Esophagus muscularis mucosa (tissue), 4 donors: ENCODE measurements at regions not wholly inside any gene's neighbourhood (a gene's known extent, or its start where the extent isn't known, plus 50 kb on each side); places are given as distances from the start of the nearest gene placed in this dataset.

Source experiments
- DNase-seq: peaks from one replicate; pipeline ENCODE4 v3.0.0-alpha.2; 2017; ENCODE audit errors: extremely low spot score
- H3K27ac ChIP-seq, 4 donors: fragments of 200-600 bp; sonication (generic); replicated peaks in 1 of 4; 1 replicate in 3 of 4; 2 replicates in 1 of 4; pipeline ENCODE4 v1.5.1; 2016 to 2019; ENCODE audit warnings: mild to moderate bottlenecking in 1 of 4
- H3K27me3 ChIP-seq, 4 donors: fragments of 200-600 bp; sonication (generic); one replicate each; pipeline versions ENCODE4 v1.5.1 to v1.6.0; 2016 to 2019
- H3K36me3 ChIP-seq, 4 donors: fragments of 200-600 bp; sonication (generic); one replicate each; pipeline ENCODE4 v1.5.1; 2016 to 2019
- H3K4me1 ChIP-seq, 4 donors: fragments of 200-600 bp; sonication (generic); one replicate each; pipeline ENCODE4 v1.5.1; 2016 to 2019
- H3K4me3 ChIP-seq, 4 donors: fragments of 200-600 bp; sonication (generic); 1 replicate in 2 of 4; 2 replicates in 2 of 4; pipeline ENCODE4 v1.5.1; 2016 to 2019; ENCODE audit warnings: mild to moderate bottlenecking in 4 of 4, moderate library complexity in 1 of 4
- H3K9me3 ChIP-seq, 4 donors: fragments of 200-600 bp; sonication (generic); 1 replicate in 3 of 4; 2 replicates in 1 of 4; pipeline ENCODE4 v1.5.1; 2016 to 2019
- EP300 ChIP-seq: sonication (generic); formaldehyde crosslinking; IDR thresholded peaks from one replicate; pipeline ENCODE4 v1.6.1; 2017; ENCODE audit warnings: antibody characterized with exemption
- POLR2A ChIP-seq: fragments of 450-650 bp; IDR thresholded peaks from one replicate; pipeline ENCODE4 v1.6.1; 2017; ENCODE audit warnings: antibody characterized with exemption, moderate library complexity, mild to moderate bottlenecking, low read depth
- POLR2AphosphoS5 ChIP-seq, 2 donors: sonication (generic); formaldehyde crosslinking; IDR thresholded peaks; one replicate each; pipeline ENCODE4 v1.6.1; 2017; ENCODE audit warnings: antibody characterized with exemption in 2 of 2
- WGBS: methylation state at CpG from one replicate; pipeline ENCODE4 v1.1.5; 2018; 5-methylcytosine and 5-hydroxymethylcytosine counted together
- intact Hi-C: fragments of 100-400 bp; cut with DNase I; formaldehyde crosslinking; loops from one replicate; pipeline ENCODE4 v1.15.1; 2023
- TF ChIP-seq, protein P1 (sequence below), 3 experiments: fragments of 200-600 bp in 2 of 3; fragments of 450-650 bp in 1 of 3; sonication (generic) in 2 of 3; IDR thresholded peaks; one replicate each; pipeline ENCODE4 v1.5.1; 2017 to 2019; ENCODE audit warnings: antibody characterized with exemption in 3 of 3, mild to moderate bottlenecking in 2 of 3, moderate library complexity in 1 of 3

DNA sequence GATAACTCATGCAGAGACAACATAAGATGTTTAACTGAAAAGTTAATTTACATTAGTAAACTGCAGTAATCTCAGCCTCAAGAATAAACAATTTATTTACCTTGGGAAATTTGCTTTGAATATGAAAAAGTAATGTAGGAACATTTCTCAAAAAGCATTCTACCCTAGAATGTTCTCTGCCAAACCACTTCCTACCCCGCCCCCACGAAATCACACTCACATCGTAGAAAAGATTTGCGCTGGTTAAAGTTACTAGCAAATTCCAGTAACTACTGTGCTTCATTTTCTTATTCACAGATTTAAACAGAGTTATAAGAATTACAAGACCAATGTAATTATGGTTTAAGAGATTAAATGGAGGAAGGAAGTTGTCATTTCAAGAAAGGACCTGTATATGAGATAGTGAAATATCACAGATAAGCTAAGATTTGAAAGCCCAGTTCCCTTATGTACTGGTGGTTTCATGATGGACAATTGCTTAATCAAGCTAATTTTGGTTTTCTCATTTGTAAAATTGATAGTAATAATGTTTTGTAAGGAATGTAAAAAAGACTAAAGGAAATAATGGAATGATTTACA is 175.4 kb downstream of the GNAI1 start:
- WGBS = 83% methylated on average over 4 of the region's 4 CpGs
- Histone ChIP-seq H3K36me3 (no peaks in the 10 kb centered on the region), H3K4me3 (no peak overlapping the region), H3K4me1 (peaks cover 6 to 49% (median 30%) of the 10 kb centered on the region in 4 donors), H3K27ac (peak overlapping the region in 1 of 4 donors; percentile 45), H3K27me3 (no peaks in the 10 kb centered on the region), H3K9me3 (no peaks in the 10 kb centered on the region)
- intact Hi-C loops = loop anchor here (5.0 kb wide), 1 partner anchor 62 kb away; no protein-coding TSS in a partner anchor
- no peak for DNase-seq
- TF ChIP-seq, protein P1, sequence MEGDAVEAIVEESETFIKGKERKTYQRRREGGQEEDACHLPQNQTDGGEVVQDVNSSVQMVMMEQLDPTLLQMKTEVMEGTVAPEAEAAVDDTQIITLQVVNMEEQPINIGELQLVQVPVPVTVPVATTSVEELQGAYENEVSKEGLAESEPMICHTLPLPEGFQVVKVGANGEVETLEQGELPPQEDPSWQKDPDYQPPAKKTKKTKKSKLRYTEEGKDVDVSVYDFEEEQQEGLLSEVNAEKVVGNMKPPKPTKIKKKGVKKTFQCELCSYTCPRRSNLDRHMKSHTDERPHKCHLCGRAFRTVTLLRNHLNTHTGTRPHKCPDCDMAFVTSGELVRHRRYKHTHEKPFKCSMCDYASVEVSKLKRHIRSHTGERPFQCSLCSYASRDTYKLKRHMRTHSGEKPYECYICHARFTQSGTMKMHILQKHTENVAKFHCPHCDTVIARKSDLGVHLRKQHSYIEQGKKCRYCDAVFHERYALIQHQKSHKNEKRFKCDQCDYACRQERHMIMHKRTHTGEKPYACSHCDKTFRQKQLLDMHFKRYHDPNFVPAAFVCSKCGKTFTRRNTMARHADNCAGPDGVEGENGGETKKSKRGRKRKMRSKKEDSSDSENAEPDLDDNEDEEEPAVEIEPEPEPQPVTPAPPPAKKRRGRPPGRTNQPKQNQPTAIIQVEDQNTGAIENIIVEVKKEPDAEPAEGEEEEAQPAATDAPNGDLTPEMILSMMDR (IDR thresholded peaks at IDR 0.05) = no peak
- TF ChIP-seq POLR2A (no peak), EP300 (no peak), POLR2AphosphoS5 (IDR thresholded peaks at IDR 0.05) (no peak)

DNA sequence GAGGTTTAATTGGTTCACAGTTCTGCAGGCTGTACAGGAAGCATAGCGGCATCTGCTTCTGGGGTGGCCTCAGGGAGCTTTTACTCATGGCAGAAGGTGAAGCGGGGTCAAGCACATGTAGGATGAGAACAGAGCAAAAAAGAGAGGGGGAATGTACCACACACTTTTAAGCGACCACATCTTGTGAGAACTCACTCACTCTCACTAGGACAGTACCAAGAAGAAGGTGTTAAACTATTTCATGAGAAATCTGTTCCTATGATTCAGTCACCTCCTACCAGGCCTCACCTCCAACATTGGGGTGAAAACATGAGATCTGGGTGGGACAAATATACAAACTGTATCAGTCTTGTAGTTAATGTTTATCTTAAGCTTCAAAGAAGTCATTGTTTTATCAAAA is 174.7 kb downstream of the GNAI1 start:
- Histone ChIP-seq H3K27me3 (no peaks in the 10 kb centered on the region), H3K4me3 (no peak overlapping the region)
- WGBS = 89% methylated on average over 3 of the region's 3 CpGs

DNA sequence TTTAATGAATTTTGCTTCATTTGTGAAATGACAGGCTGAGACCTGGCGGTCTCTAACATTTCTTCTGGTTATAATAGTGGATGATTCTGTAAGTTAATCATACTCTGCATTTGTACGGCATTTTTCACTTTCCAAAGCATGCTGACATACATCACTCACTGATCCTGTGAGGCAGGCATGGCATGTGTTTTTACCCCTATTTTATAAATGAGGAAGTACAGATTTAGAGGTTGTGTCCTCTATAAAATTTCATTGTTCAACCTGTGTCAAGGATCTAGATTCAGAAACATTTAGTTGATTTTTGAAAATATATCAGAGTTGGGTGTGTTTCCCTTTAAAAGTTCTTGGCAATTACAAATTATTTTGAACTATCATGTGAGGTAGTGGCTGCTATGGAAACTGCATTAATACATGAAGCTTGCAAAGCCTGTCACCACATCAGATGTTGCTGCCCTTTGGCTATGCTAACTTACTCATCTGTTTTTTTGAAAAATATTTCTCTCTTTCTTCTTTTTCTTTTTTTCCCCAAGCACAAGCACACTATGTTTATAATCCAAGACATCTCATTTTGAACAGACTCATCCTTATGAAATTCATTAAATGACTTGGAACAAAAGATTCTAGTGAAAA is 172.7 kb downstream of the GNAI1 start:
- Histone ChIP-seq H3K9me3 (no peaks in the 10 kb centered on the region), H3K4me3 (no peak overlapping the region), H3K27me3 (no peaks in the 10 kb centered on the region), H3K36me3 (no peaks in the 10 kb centered on the region), H3K4me1 (peaks cover 2 to 33% (median 22%) of the 10 kb centered on the region in 4 donors), H3K27ac (peak overlapping the region in 3 of 4 donors; percentile 19 to 34 (median 33))
- intact Hi-C loops = no loop called here
- TF ChIP-seq POLR2A (no peak), POLR2AphosphoS5 (IDR thresholded peaks at IDR 0.05) (no peak), EP300 (no peak)
- TF ChIP-seq, protein P1 (IDR thresholded peaks at IDR 0.05) = no peak
- DNase-seq = no peak
- 96% methylated on average over 2 of the region's 2 CpGs for WGBS

More for the DNA sequence above, 174.7 kb downstream of the GNAI1 start:
- Histone ChIP-seq H3K27ac (no peak overlapping the region), H3K36me3 (no peaks in the 10 kb centered on the region), H3K9me3 (no peaks in the 10 kb centered on the region), H3K4me1 (peaks cover 6 to 49% (median 30%) of the 10 kb centered on the region in 4 donors)
- intact Hi-C loops = no loop called here
- TF ChIP-seq POLR2A (no peak), EP300 (no peak), POLR2AphosphoS5 (IDR thresholded peaks at IDR 0.05) (no peak)
- TF ChIP-seq, protein P1 (IDR thresholded peaks at IDR 0.05) = no peak
- no peak for DNase-seq

DNA sequence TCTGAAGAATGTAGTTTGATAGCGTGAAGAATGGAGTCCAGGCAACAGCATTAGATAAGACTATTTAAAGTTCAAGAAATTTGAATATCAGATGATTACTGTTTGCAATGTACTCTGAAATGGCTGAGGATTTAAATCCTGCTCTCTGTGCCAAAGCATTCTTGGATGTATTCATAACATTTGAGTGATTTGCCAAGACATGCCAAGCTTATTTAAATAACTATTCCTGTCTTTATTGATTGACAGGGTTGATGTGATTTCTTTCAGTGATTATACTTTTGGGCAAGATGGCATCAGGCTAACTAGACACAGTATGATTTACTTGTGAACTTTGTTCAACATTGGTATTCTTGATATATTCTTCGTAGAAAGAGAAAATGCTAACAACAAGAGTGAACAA is 168.7 kb downstream of the GNAI1 start:
- Histone ChIP-seq H3K9me3 (no peaks in the 10 kb centered on the region), H3K4me3 (no peak overlapping the region), H3K36me3 (no peaks in the 10 kb centered on the region), H3K27ac (no peak overlapping the region), H3K27me3 (no peaks in the 10 kb centered on the region), H3K4me1 (peaks cover 0 to 14% (median 5%) of the 10 kb centered on the region in 4 donors)
- intact Hi-C loops = no loop called here
- 93% methylated on average over 2 of the region's 2 CpGs for WGBS
- TF ChIP-seq POLR2A = no peak
- no peak for TF ChIP-seq POLR2AphosphoS5 (IDR thresholded peaks at IDR 0.05)
- no peak for TF ChIP-seq EP300
- TF ChIP-seq, protein P1 (IDR thresholded peaks at IDR 0.05) = no peak
- DNase-seq = no peak
